ENCODE measurements at regions not wholly inside any gene's neighbourhood (a gene's known extent, or its start where the extent isn't known, plus 50 kb on each side); places are given as distances from the start of the nearest gene placed in this dataset.

DNA sequence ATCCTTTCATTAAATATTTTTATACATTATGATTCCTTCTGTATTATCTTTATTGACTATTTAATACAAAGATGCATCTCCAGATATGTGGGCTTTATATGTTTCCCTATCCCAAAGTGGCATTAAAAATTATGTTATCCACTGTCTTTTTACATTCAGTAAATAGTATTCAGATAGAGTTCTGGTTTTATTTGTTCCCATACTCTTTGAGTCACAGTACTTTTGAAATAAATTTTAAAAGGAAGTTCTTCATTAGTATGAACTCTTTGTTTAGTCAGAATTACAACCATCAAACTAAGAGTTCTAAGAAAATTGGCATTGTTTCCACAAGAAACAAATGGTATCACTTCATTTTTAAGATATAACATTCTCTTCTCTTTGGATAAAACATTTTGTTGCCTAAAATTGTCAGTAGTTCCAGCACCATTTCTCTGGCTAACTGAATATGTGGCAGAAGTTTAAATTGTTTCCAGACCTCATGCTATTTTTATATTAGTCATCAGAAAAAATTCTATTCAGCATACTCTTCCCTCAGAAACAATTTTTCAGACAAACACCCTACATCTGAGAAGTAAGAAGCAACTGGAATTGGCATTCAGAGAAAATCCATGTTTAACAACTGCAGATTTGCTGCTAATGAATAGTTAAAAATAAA lies 88.5 kb upstream of the COL5A2 start:
- TF ChIP-seq, protein P1, sequence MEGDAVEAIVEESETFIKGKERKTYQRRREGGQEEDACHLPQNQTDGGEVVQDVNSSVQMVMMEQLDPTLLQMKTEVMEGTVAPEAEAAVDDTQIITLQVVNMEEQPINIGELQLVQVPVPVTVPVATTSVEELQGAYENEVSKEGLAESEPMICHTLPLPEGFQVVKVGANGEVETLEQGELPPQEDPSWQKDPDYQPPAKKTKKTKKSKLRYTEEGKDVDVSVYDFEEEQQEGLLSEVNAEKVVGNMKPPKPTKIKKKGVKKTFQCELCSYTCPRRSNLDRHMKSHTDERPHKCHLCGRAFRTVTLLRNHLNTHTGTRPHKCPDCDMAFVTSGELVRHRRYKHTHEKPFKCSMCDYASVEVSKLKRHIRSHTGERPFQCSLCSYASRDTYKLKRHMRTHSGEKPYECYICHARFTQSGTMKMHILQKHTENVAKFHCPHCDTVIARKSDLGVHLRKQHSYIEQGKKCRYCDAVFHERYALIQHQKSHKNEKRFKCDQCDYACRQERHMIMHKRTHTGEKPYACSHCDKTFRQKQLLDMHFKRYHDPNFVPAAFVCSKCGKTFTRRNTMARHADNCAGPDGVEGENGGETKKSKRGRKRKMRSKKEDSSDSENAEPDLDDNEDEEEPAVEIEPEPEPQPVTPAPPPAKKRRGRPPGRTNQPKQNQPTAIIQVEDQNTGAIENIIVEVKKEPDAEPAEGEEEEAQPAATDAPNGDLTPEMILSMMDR (IDR thresholded peaks at IDR 0.05): no peak
- TF ChIP-seq POLR2AphosphoS5 (IDR thresholded peaks at IDR 0.05; ENCODE audit: low read depth, low read length): no peak

Measured in Panc1 (cell line).